ENCODE measurements at regions not wholly inside any gene's neighbourhood (a gene's known extent, or its start where the extent isn't known, plus 50 kb on each side); places are given as distances from the start of the nearest gene placed in this dataset.

DNA sequence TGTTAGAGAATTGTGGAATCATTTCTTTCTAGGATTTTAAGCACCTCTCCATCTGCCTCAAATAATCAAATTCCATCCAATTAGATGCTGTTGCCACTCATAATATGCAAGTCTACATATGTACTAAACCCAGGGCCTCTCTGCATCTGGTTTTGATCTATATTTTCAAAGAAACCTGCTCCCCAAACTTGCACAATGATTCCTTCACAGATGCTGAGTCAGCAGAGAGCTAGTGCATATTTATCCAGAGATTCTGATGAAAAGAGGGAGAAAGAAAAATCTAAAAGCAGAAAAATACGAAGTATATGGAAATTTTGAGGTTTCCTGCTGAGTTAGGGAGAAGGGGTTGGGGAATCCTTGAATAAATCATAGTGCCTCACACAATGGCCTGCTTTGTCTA lies 235.1 kb upstream of the RBFOX1 start:
- Histone ChIP-seq H2BK120ac (ENCODE audit: low read depth, low read length) (no peak overlapping the region), H3K14ac (replicated peaks; ENCODE audit: low read depth, low read length) (no peak overlapping the region), H3K4me1 (ENCODE audit: control insufficient read depth, insufficient read depth, low read length) (no peaks in the 10 kb centered on the region), H3K36me3 (ENCODE audit: control insufficient read depth, insufficient read depth, low read length) (no peaks in the 10 kb centered on the region), H2AK9ac (replicated peaks; ENCODE audit: low read depth, low read length, poor library complexity) (no peak overlapping the region), H3K9me1 (ENCODE audit: insufficient read depth, low read length) (no peaks in the 10 kb centered on the region), H2BK20ac (ENCODE audit: low read depth, low read length) (no peak overlapping the region), H4K8ac (ENCODE audit: low read depth in 2 of 2, low read length in 2 of 2) (no peak overlapping the region), H3K27me3 (ENCODE audit: control insufficient read depth, insufficient read depth, low read length) (no peaks in the 10 kb centered on the region), H3K18ac (ENCODE audit: low read depth, low read length) (no peak overlapping the region), H3K79me1 (ENCODE audit: low read depth in 1 of 2, low read length in 2 of 2) (no peaks in the 10 kb centered on the region), H3K23ac (ENCODE audit: low read depth, low read length) (no peak overlapping the region), H3K9ac (ENCODE audit: low read depth, low read length) (no peak overlapping the region), H4K5ac (ENCODE audit: low read depth, low read length) (no peak overlapping the region), H2AFZ (replicated peaks; ENCODE audit: low read length, poor library complexity) (no peak overlapping the region), H3K9me3 (ENCODE audit: control insufficient read depth, insufficient read depth, low read length) (peaks cover 14% of the 10 kb centered on the region), H3K27ac (ENCODE audit: insufficient read depth, low read length) (no peak overlapping the region), H4K91ac (ENCODE audit: insufficient read depth, low read depth, low read length) (no peak overlapping the region), H3K4me2 (ENCODE audit: low read depth, low read length) (no peak overlapping the region), H3K4me3 (ENCODE audit: insufficient read depth, low read depth, low read length) (no peak overlapping the region), H3K56ac (ENCODE audit: extremely low read depth, insufficient read depth, low read length) (no peak overlapping the region), H2BK15ac (ENCODE audit: low read depth, low read length) (no peak overlapping the region), H4K20me1 (ENCODE audit: insufficient read depth, low read length) (no peaks in the 10 kb centered on the region), H3K4ac (ENCODE audit: low read depth, low read length) (no peak overlapping the region), H2BK5ac (ENCODE audit: low read depth, low read length, poor library complexity, severe bottlenecking) (no peak overlapping the region), H2AK5ac (ENCODE audit: low read depth, low read length) (no peak overlapping the region)
- no peak for DNase-seq
- WGBS, 2 experiments (ENCODE audit: extremely low coverage in 2 of 2, insufficient read length in 1 of 2) = 0% methylated on average over 1 of the region's 1 CpG; no CpG with 5 or more reads in 1 of the 2 experiments
- ChIA-PET POLR2A (ENCODE audit: unreplicated experiment) (no interaction called here), CTCF (no interaction called here)
- ATAC-seq (ENCODE audit: low read depth) = no peak
- TF ChIP-seq RAD21 (IDR thresholded peaks at IDR 0.05; ENCODE audit: low read length) (no peak), FOS (IDR thresholded peaks at IDR 0.05; ENCODE audit: low read depth, low read length) (no peak), MAFK (IDR thresholded peaks at IDR 0.05; ENCODE audit: low read depth, low read length) (peak; percentile 93), RCOR1 (IDR thresholded peaks at IDR 0.05; ENCODE audit: insufficient replicate concordance, low read length) (no peak)
- dilution Hi-C loops (cut with HindIII; ENCODE audit: low sequenced_read_pairs, unreplicated experiment) = no loop called here
- intact Hi-C loops (cut with micrococcal nuclease) = no loop called here
- no TSS peak for BruUV-seq (replicated peaks)
- in situ Hi-C loops (cut with MboI; ENCODE audit: low sequenced_read_pairs) = no loop called here
